Neuronal stem cell (in vitro differentiated cells): ENCODE measurements at regions not wholly inside any gene's neighbourhood (a gene's known extent, or its start where the extent isn't known, plus 50 kb on each side); places are given as distances from the start of the nearest gene placed in this dataset.

Source experiments
- DNase-seq: peaks from one replicate; pipeline ENCODE4 v3.0.0-alpha.2; 2013; ENCODE audit warnings: low spot score
- H2AFZ ChIP-seq: one replicate; pipeline ENCODE4 v1.6.1; 2013; ENCODE audit warnings: mild to moderate bottlenecking, low read length, inconsistent platforms
- H2AK5ac ChIP-seq: 2 replicates; pipeline ENCODE4 v1.6.1; 2013; ENCODE audit warnings: low read depth, mild to moderate bottlenecking, inconsistent platforms, low read length, moderate library complexity, mixed read lengths
- H2BK120ac ChIP-seq: 2 replicates; pipeline ENCODE4 v1.6.1; 2013; ENCODE audit warnings: low read depth, mild to moderate bottlenecking, inconsistent platforms, low read length, moderate library complexity, mixed read lengths
- H2BK12ac ChIP-seq: one replicate; pipeline ENCODE4 v1.6.1; 2013; ENCODE audit warnings: low read length, inconsistent platforms
- H2BK15ac ChIP-seq: 2 replicates; pipeline ENCODE4 v1.6.1; 2013; ENCODE audit warnings: mild to moderate bottlenecking, low read length, inconsistent platforms, mixed read lengths
- H2BK5ac ChIP-seq: one replicate; pipeline ENCODE4 v1.6.1; 2013; ENCODE audit warnings: inconsistent platforms, mild to moderate bottlenecking, low read length, moderate library complexity
- H3K14ac ChIP-seq: one replicate; pipeline ENCODE4 v1.6.1; 2013; ENCODE audit warnings: low read length, inconsistent platforms
- H3K18ac ChIP-seq: 2 replicates; pipeline ENCODE4 v1.6.1; 2013; ENCODE audit warnings: low read length, inconsistent platforms
- H3K23ac ChIP-seq: 2 replicates; pipeline ENCODE4 v1.6.1; 2013; ENCODE audit warnings: low read depth, mild to moderate bottlenecking, mixed read lengths, low read length, inconsistent platforms; ENCODE audit not compliant: poor library complexity
- H3K27ac ChIP-seq: replicated peaks from 3 replicates; pipeline ENCODE4 v1.5.1; 2013; ENCODE audit warnings: low read length, inconsistent platforms
- H3K27me3 ChIP-seq, 3 experiments: 2 replicates each; pipeline ENCODE4 v1.6.1; 2013; ENCODE audit warnings: low read length in 3 of 3, mild to moderate bottlenecking in 2 of 3, inconsistent platforms in 1 of 3, low read depth in 1 of 3, mixed read lengths in 1 of 3, moderate library complexity in 1 of 3; ENCODE audit not compliant: control insufficient read depth in 3 of 3, insufficient read depth in 3 of 3
- H3K36me3 ChIP-seq, 2 donors: replicated peaks in 1 of 2; 2 replicates each; pipeline ENCODE4 v1.6.1; 2013; ENCODE audit warnings: low read length in 2 of 2; ENCODE audit not compliant: control insufficient read depth in 2 of 2, insufficient read depth in 2 of 2
- H3K4ac ChIP-seq: 2 replicates; pipeline ENCODE4 v1.6.1; 2013; ENCODE audit warnings: inconsistent platforms, mild to moderate bottlenecking, low read length, moderate library complexity
- H3K4me1 ChIP-seq, 2 donors: 1 replicate in 1 of 2; 2 replicates in 1 of 2; pipeline ENCODE4 v1.6.1; 2013; ENCODE audit warnings: low read length in 2 of 2, low read depth in 1 of 2; ENCODE audit not compliant: control insufficient read depth in 2 of 2, insufficient read depth in 1 of 2
- H3K4me2 ChIP-seq: one replicate; pipeline ENCODE4 v1.6.1; 2013; ENCODE audit warnings: mild to moderate bottlenecking, low read length, inconsistent platforms; ENCODE audit not compliant: insufficient read depth, poor library complexity, severe bottlenecking
- H3K4me3 ChIP-seq, 2 donors: 2 replicates each; pipeline ENCODE4 v1.5.1; 2013; ENCODE audit warnings: low read length in 2 of 2, mild to moderate bottlenecking in 2 of 2, inconsistent platforms in 1 of 2, moderate library complexity in 1 of 2
- H3K79me1 ChIP-seq: one replicate; pipeline ENCODE4 v1.6.1; 2013; ENCODE audit warnings: low read depth, mild to moderate bottlenecking, inconsistent platforms, low read length, moderate library complexity
- H3K9ac ChIP-seq: one replicate; pipeline ENCODE4 v1.6.1; 2013; ENCODE audit warnings: mild to moderate bottlenecking, low read depth, low read length, inconsistent platforms; ENCODE audit not compliant: poor library complexity
- H3K9me3 ChIP-seq, 2 donors: replicated peaks in 1 of 2; 2 replicates each; pipeline versions ENCODE3 to v1.6.1; 2013; ENCODE audit warnings: low read length in 2 of 2, mild to moderate bottlenecking in 2 of 2, inconsistent platforms in 1 of 2, low read depth in 1 of 2, mixed read lengths in 1 of 2, moderate library complexity in 1 of 2; ENCODE audit not compliant: control insufficient read depth in 2 of 2, insufficient read depth in 1 of 2
- H4K8ac ChIP-seq: one replicate; pipeline ENCODE4 v1.6.1; 2013; ENCODE audit warnings: low read depth, mild to moderate bottlenecking, inconsistent platforms, low read length, moderate library complexity
- H4K91ac ChIP-seq: one replicate; pipeline ENCODE4 v1.6.1; 2013; ENCODE audit warnings: low read length, low read depth, mild to moderate bottlenecking, inconsistent platforms; ENCODE audit not compliant: poor library complexity
- WGBS, 2 donors: extraction: QIAGEN DNeasy Blood & Tissue Kit; methylation state at CpG; one replicate each; pipeline ENCODE4 v1.1.7; 2013; ENCODE audit warnings: missing lambda C conversion rate in 2 of 2, mixed read lengths in 1 of 2; ENCODE audit not compliant: insufficient read length in 2 of 2, insufficient replicate concordance in 1 of 2; ENCODE audit errors: extremely low coverage in 2 of 2; 5-methylcytosine and 5-hydroxymethylcytosine counted together

DNA sequence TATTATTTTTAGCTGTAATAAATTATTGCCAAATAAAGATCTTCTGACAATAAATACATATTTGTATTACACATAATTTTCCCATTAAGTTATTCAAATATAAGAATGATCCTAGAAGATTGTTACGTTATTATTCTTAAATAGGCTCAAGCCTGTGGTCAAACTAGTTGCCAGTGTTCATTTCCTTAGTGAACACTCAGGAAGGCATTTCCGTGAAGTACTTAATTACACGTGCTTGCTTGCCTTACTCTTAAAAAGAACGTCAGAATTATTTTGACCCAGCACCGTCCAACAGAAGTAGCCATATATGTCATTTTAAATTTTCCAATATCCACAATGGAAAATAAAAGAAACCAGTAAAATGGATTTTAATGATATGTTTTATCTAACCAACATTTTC is 249.8 kb downstream of the TXNL1 start:
- Histone ChIP-seq H2BK120ac (no peak overlapping the region), H4K91ac (no peak overlapping the region), H4K8ac (no peak overlapping the region), H2AFZ (no peak overlapping the region), H3K36me3 (no peaks in the 10 kb centered on the region), H3K4me1 (no peaks in the 10 kb centered on the region), H3K9ac (no peak overlapping the region), H3K79me1 (no peaks in the 10 kb centered on the region), H3K18ac (no peak overlapping the region), H2BK12ac (no peak overlapping the region), H3K4ac (no peak overlapping the region), H3K27ac (no peak overlapping the region), H3K4me2 (no peak overlapping the region), H3K14ac (no peak overlapping the region), H3K27me3 (no peaks in the 10 kb centered on the region), H2BK15ac (no peak overlapping the region), H3K23ac (no peak overlapping the region), H3K4me3 (no peak overlapping the region), H3K9me3 (no peaks in the 10 kb centered on the region), H2AK5ac (no peak overlapping the region), H2BK5ac (no peak overlapping the region)
- WGBS, 2 donors, result no CpG with 5 or more reads among the region's 5 CpGs
- no peak for DNase-seq

DNA sequence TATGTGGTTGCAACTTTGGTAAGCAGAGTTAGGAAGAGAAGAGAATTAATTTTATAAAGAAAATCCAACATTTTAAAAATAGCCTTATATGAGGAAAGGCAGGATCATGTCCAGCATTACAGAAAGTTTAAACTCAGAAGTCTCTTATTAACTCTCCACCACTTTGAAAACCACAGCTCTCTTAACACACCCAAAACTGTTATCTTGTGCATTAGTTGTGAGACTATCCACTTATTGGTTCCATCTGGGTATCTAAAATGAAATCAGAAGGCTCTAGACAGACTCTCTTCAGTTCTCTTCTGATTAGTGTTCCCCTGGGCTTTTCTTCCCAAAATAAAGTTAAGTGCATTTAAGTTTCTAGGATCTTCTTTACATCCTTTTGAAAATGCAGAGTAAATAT is 251.5 kb downstream of the TXNL1 start:
- Histone ChIP-seq H2BK120ac (no peak overlapping the region), H4K91ac (no peak overlapping the region), H3K36me3 (no peaks in the 10 kb centered on the region), H3K79me1 (no peaks in the 10 kb centered on the region), H2BK15ac (no peak overlapping the region), H3K4me2 (no peak overlapping the region), H3K4me3 (no peak overlapping the region), H3K27ac (no peak overlapping the region), H2AFZ (no peak overlapping the region), H3K4me1 (no peaks in the 10 kb centered on the region), H3K27me3 (no peaks in the 10 kb centered on the region), H2BK12ac (no peak overlapping the region), H3K9me3 (no peaks in the 10 kb centered on the region), H2AK5ac (no peak overlapping the region), H3K18ac (no peak overlapping the region), H4K8ac (no peak overlapping the region), H3K23ac (no peak overlapping the region), H2BK5ac (no peak overlapping the region), H3K9ac (no peak overlapping the region), H3K4ac (no peak overlapping the region), H3K14ac (no peak overlapping the region)
- DNase-seq, result no peak

- H3K4me1 ChIP-seq, result no peaks in the 10 kb centered on the region
- no peak for DNase-seq
- no peak overlapping the region for H2BK5ac ChIP-seq
- no peak overlapping the region for H2BK15ac ChIP-seq
- no peak overlapping the region for H2AFZ ChIP-seq
- H2AK5ac ChIP-seq, result no peak overlapping the region
- H2BK120ac ChIP-seq, result no peak overlapping the region
- no peak overlapping the region for H4K91ac ChIP-seq
- no peaks in the 10 kb centered on the region for H3K79me1 ChIP-seq
- H3K4me3 ChIP-seq, result no peak overlapping the region
- no CpG with 5 or more reads among the region's 1 CpG for WGBS, 2 donors
- H3K23ac ChIP-seq, result no peak overlapping the region
- H3K14ac ChIP-seq, result no peak overlapping the region
- no peak overlapping the region for H3K4me2 ChIP-seq
- no peaks in the 10 kb centered on the region for H3K27me3 ChIP-seq
- no peak overlapping the region for H3K9ac ChIP-seq
- no peaks in the 10 kb centered on the region for H3K9me3 ChIP-seq
- no peak overlapping the region for H2BK12ac ChIP-seq
- no peak overlapping the region for H3K4ac ChIP-seq
- no peak overlapping the region for H3K18ac ChIP-seq
- H4K8ac ChIP-seq, result no peak overlapping the region
- no peaks in the 10 kb centered on the region for H3K36me3 ChIP-seq
- no peak overlapping the region for H3K27ac ChIP-seq
Measured at GRCh38 chr18:56383349-56383748, 255.0 kb downstream of the TXNL1 start.

DNA sequence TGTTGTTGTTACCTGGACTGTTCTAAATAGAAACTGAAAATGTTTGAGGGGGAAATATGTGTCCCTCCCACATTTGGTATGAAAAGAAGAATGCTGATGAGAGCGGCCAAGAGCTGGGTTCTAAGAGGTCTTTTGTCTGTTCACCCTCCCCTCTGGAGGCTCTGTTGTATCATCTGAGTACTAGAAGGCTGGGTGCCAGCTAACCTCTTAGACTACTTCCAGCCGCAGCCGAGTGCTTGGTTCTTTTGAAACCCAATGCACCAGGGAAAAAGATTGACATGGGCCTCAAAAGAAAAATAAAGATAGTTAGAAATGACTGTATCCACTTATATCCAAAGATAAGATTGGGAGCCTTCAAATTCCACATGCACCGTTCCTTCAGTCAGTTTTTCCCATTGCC is 255.9 kb downstream of the TXNL1 start:
- no peak overlapping the region for H2BK5ac ChIP-seq
- no peak overlapping the region for H3K18ac ChIP-seq
- no peak for DNase-seq
- H3K27me3 ChIP-seq, result no peaks in the 10 kb centered on the region
- no peak overlapping the region for H4K91ac ChIP-seq
- no peak overlapping the region for H2AFZ ChIP-seq
- no peak overlapping the region for H2BK120ac ChIP-seq
- no peaks in the 10 kb centered on the region for H3K36me3 ChIP-seq
- no peak overlapping the region for H3K14ac ChIP-seq
- H3K9me3 ChIP-seq, result no peaks in the 10 kb centered on the region
- H3K27ac ChIP-seq, result no peak overlapping the region
- no peaks in the 10 kb centered on the region for H3K4me1 ChIP-seq
- H3K4me2 ChIP-seq, result no peak overlapping the region
- H3K79me1 ChIP-seq, result no peaks in the 10 kb centered on the region
- H2BK15ac ChIP-seq, result no peak overlapping the region
- no peak overlapping the region for H3K4me3 ChIP-seq
- H3K4ac ChIP-seq, result no peak overlapping the region
- no peak overlapping the region for H3K23ac ChIP-seq
- no CpG with 5 or more reads among the region's 4 CpGs for WGBS, 2 donors
- no peak overlapping the region for H2AK5ac ChIP-seq
- H2BK12ac ChIP-seq, result no peak overlapping the region
- H4K8ac ChIP-seq, result no peak overlapping the region
- H3K9ac ChIP-seq, result no peak overlapping the region
